Pancreas (tissue), 10 donors: ENCODE measurements at regions not wholly inside any gene's neighbourhood (a gene's known extent, or its start where the extent isn't known, plus 50 kb on each side); places are given as distances from the start of the nearest gene placed in this dataset.

Source experiments
- ATAC-seq, 4 donors: fragments of 200-7000 bp; cut with Tn5 transposase; one replicate each; pipeline versions ENCODE4 v1.8.0 to v1.9.1; 2020; ENCODE audit warnings: mild to moderate bottlenecking in 4 of 4, moderate library complexity in 4 of 4
- DNase-seq, 6 donors: peaks; one replicate each; pipeline ENCODE4 v3.0.0-alpha.2; 2020
- FAIRE-seq: peaks from 2 replicates; lab custom pipeline; 2012; peaks lifted over from hg19 to GRCh38; lab: Jason Lieb, UNC
- H3K27ac ChIP-seq, 4 donors: fragments of 200-600 bp; sonication (generic); 1 replicate in 3 of 4; 2 replicates in 1 of 4; pipeline versions ENCODE4 v1.5.0 to v1.8.0; 2020
- H3K27me3 ChIP-seq, 4 donors: fragments of 200-600 bp; one replicate each; pipeline ENCODE4 v1.8.0; 2021
- H3K36me3 ChIP-seq, 3 donors: fragments of 200-600 bp; sonication (generic) in 1 of 3; one replicate each; pipeline versions ENCODE4 v1.5.0 to v1.8.0; 2020 to 2021
- H3K4me1 ChIP-seq, 3 donors: fragments of 200-600 bp; one replicate each; pipeline ENCODE4 v1.8.0; 2021
- H3K4me3 ChIP-seq, 4 donors: fragments of 200-600 bp; sonication (generic) in 2 of 4; one replicate each; pipeline versions ENCODE4 v1.5.0 to v1.8.0; 2020 to 2021
- H3K9me3 ChIP-seq, 4 donors: fragments of 200-600 bp; one replicate each; pipeline ENCODE4 v1.8.0; 2021
- CTCF ChIP-seq, 4 donors: fragments of 200-600 bp; sonication (generic) in 3 of 4; IDR thresholded peaks; one replicate each; pipeline versions ENCODE4 v1.5.0 to v1.8.0; 2021; ENCODE audit warnings: antibody characterized with exemption in 4 of 4
- WGBS, 2 donors: extraction: QIAGEN DNeasy Blood & Tissue Kit; methylation state at CpG; one replicate each; pipeline ENCODE4 v1.1.7; 2013; 5-methylcytosine and 5-hydroxymethylcytosine counted together
- intact Hi-C, 3 donors: fragments of 100-400 bp; cut with DNase I; formaldehyde crosslinking; loops; one replicate each; pipeline versions ENCODE4 v1.11.1 to v1.14.2; 2022
- donor health status: healthy with polysubstance abuse.
- donor health status: DM: no; HTN: no; CAD: no; lungs with moderate emphysema.
- donor health status: DM: no; HTN: no; CAD: no.
- donor health status: control.
- donor health status: control.
- donor health status: Bipolar disorder and iron deficiency.
- donor health status: DM: yes; HTN: yes; CAD: no.
- donor health status: DM: no; HTN: no; CAD: no.
- donor health status: DM: no; HTN: no; CAD: no.
- donor health status: DM: yes; HTN: yes; CAD: no.

- Histone ChIP-seq H3K4me1 (no peaks in the 10 kb centered on the region), H3K27ac (no peak overlapping the region), H3K36me3 (no peaks in the 10 kb centered on the region), H3K27me3 (no peaks in the 10 kb centered on the region), H3K9me3 (no peaks in the 10 kb centered on the region), H3K4me3 (no peak overlapping the region)
- FAIRE-seq (no peak), DNase-seq (no peak), ATAC-seq (no peak)
- TF ChIP-seq CTCF (IDR thresholded peaks at IDR 0.05): no peak
- WGBS, 2 donors: 77 to 91% methylated on average over 7 of the region's 7 CpGs
- intact Hi-C loops: no loop called here
Measured at GRCh38 chr1:57898531-57898930, 474.7 kb upstream of the DAB1 start.

GRCh38 chr1:57897581-57897980, 473.7 kb upstream of the DAB1 start:
- no peak for ATAC-seq
- intact Hi-C loops: no loop called here
- no peak for TF ChIP-seq CTCF (IDR thresholded peaks at IDR 0.05)
- Histone ChIP-seq H3K9me3 (no peaks in the 10 kb centered on the region), H3K4me3 (no peak overlapping the region), H3K36me3 (no peaks in the 10 kb centered on the region), H3K27ac (no peak overlapping the region), H3K27me3 (no peaks in the 10 kb centered on the region), H3K4me1 (no peaks in the 10 kb centered on the region)
- no peak for FAIRE-seq
- 36 to 56% methylated on average over 3 of the region's 3 CpGs for WGBS, 2 donors
- no peak for DNase-seq

- H3K36me3 ChIP-seq: no peaks in the 10 kb centered on the region
- WGBS, 2 donors: 52 to 53% methylated on average over 3 of the region's 3 CpGs
- ATAC-seq (no peak), FAIRE-seq (no peak), DNase-seq (no peak)
- H3K27ac ChIP-seq: no peak overlapping the region
- TF ChIP-seq CTCF (IDR thresholded peaks at IDR 0.05): no peak
- no peaks in the 10 kb centered on the region for H3K9me3 ChIP-seq
- intact Hi-C loops: no loop called here
- H3K27me3 ChIP-seq: no peaks in the 10 kb centered on the region
- H3K4me3 ChIP-seq: no peak overlapping the region
- H3K4me1 ChIP-seq: no peaks in the 10 kb centered on the region
Measured at GRCh38 chr1:57894315-57894714, 470.5 kb upstream of the DAB1 start.

- DNase-seq (no peak), ATAC-seq (no peak), FAIRE-seq (no peak)
- no peaks in the 10 kb centered on the region for H3K36me3 ChIP-seq
- 52 to 61% methylated on average over 7 of the region's 7 CpGs for WGBS, 2 donors
- no peak for TF ChIP-seq CTCF (IDR thresholded peaks at IDR 0.05)
- no peaks in the 10 kb centered on the region for H3K9me3 ChIP-seq
- no peak overlapping the region for H3K4me3 ChIP-seq
- intact Hi-C loops: no loop called here
- no peak overlapping the region for H3K27ac ChIP-seq
- H3K4me1 ChIP-seq: no peaks in the 10 kb centered on the region
- no peaks in the 10 kb centered on the region for H3K27me3 ChIP-seq
Measured at GRCh38 chr1:57889676-57890320, 465.9 kb upstream of the DAB1 start.

GRCh38 chr1:57887964-57888491, 464.2 kb upstream of the DAB1 start:
- no peak overlapping the region for H3K27ac ChIP-seq
- no peaks in the 10 kb centered on the region for H3K27me3 ChIP-seq
- no peaks in the 10 kb centered on the region for H3K4me1 ChIP-seq
- FAIRE-seq: no peak
- no peak for ATAC-seq
- no peak for DNase-seq
- WGBS, 2 donors: 42 to 51% methylated on average over 5 of the region's 5 CpGs
- H3K9me3 ChIP-seq: no peaks in the 10 kb centered on the region
- no peak overlapping the region for H3K4me3 ChIP-seq
- intact Hi-C loops: no loop called here
- H3K36me3 ChIP-seq: no peaks in the 10 kb centered on the region
- no peak for TF ChIP-seq CTCF (IDR thresholded peaks at IDR 0.05)
